ENCODE measurements at regions not wholly inside any gene's neighbourhood (a gene's known extent, or its start where the extent isn't known, plus 50 kb on each side); places are given as distances from the start of the nearest gene placed in this dataset.

DNA sequence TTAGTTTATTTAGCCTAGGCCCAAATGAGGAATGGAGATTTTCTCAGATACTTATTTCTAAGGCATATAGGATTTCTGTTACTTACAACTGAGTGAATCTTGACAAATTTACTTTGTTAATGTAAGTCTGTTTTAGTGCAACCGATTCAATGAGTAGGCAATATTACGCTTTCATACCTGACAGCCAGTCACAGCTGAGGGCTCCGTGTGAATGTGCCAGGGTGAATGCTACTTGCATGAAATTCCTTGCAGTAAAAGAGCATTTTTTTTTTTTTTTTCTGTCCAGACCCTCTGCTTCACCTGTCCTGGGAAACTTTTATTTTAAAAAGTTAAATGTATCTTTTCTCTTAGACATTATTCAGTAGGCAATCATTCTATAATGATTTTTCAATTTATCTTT lies 1100.0 kb downstream of the FAT4 start:
- no peak overlapping the region for H3K4me2 ChIP-seq (ENCODE audit: low read length)
- no peaks in the 10 kb centered on the region for H3K9me3 ChIP-seq (replicated peaks; ENCODE audit: low read length)
- H3K9ac ChIP-seq (ENCODE audit: low read depth, low read length), result no peak overlapping the region
- no peaks in the 10 kb centered on the region for H3K27me3 ChIP-seq (ENCODE audit: control insufficient read depth, insufficient read depth, low read length)
- no peak overlapping the region for H3K4me3 ChIP-seq (ENCODE audit: low read length)
- no peaks in the 10 kb centered on the region for H3K36me3 ChIP-seq (ENCODE audit: insufficient read depth, low read length)
- H3K4me1 ChIP-seq (ENCODE audit: control insufficient read depth, insufficient read depth, low read length), result no peaks in the 10 kb centered on the region

GRCh38 chr4:126419266-126419665 lies 1104.5 kb downstream of the FAT4 start:
- H3K4me1 ChIP-seq (ENCODE audit: control insufficient read depth, insufficient read depth, low read length), result no peaks in the 10 kb centered on the region
- no peak overlapping the region for H3K4me2 ChIP-seq (ENCODE audit: low read length)
- no peaks in the 10 kb centered on the region for H3K27me3 ChIP-seq (ENCODE audit: control insufficient read depth, insufficient read depth, low read length)
- no peaks in the 10 kb centered on the region for H3K9me3 ChIP-seq (replicated peaks; ENCODE audit: low read length)
- no peak overlapping the region for H3K4me3 ChIP-seq (ENCODE audit: low read length)
- H3K36me3 ChIP-seq (ENCODE audit: insufficient read depth, low read length), result no peaks in the 10 kb centered on the region
- no peak overlapping the region for H3K9ac ChIP-seq (ENCODE audit: low read depth, low read length)

GRCh38 chr4:126427853-126428252 lies 1113.1 kb downstream of the FAT4 start:
- Histone ChIP-seq H3K27me3 (ENCODE audit: control insufficient read depth, insufficient read depth, low read length) (no peaks in the 10 kb centered on the region), H3K4me3 (ENCODE audit: low read length) (no peak overlapping the region), H3K4me1 (ENCODE audit: control insufficient read depth, insufficient read depth, low read length) (no peaks in the 10 kb centered on the region), H3K4me2 (ENCODE audit: low read length) (no peak overlapping the region), H3K9ac (ENCODE audit: low read depth, low read length) (no peak overlapping the region), H3K36me3 (ENCODE audit: insufficient read depth, low read length) (no peaks in the 10 kb centered on the region), H3K9me3 (replicated peaks; ENCODE audit: low read length) (no peaks in the 10 kb centered on the region)

GRCh38 chr4:126431049-126431448 lies 1116.3 kb downstream of the FAT4 start:
- Histone ChIP-seq H3K36me3 (ENCODE audit: insufficient read depth, low read length) (no peaks in the 10 kb centered on the region), H3K27me3 (ENCODE audit: control insufficient read depth, insufficient read depth, low read length) (no peaks in the 10 kb centered on the region), H3K4me1 (ENCODE audit: control insufficient read depth, insufficient read depth, low read length) (no peaks in the 10 kb centered on the region), H3K4me2 (ENCODE audit: low read length) (no peak overlapping the region), H3K4me3 (ENCODE audit: low read length) (no peak overlapping the region), H3K9ac (ENCODE audit: low read depth, low read length) (no peak overlapping the region), H3K9me3 (replicated peaks; ENCODE audit: low read length) (no peaks in the 10 kb centered on the region)

DNA sequence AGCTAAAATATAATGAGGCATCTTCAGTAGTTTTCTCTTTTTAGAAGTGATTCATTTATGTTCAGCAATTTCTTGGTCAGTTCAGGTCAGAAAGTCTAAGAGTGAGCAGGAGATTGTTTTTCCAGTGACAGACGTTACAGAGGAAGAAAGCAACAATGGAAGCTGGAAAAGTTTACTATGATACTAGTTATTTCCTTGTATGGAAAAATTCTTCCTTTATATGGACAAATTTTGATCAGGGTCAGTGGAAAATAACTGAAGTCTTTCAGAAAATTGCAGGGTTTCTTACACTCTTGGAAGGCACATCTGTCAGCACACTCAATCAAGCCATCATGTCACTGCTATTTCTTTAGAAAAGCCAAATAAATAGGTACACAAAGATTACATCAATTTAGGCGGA lies 1120.7 kb downstream of the FAT4 start:
- Histone ChIP-seq H3K27me3 (ENCODE audit: control insufficient read depth, insufficient read depth, low read length) (no peaks in the 10 kb centered on the region), H3K4me1 (ENCODE audit: control insufficient read depth, insufficient read depth, low read length) (no peaks in the 10 kb centered on the region), H3K4me3 (ENCODE audit: low read length) (no peak overlapping the region), H3K4me2 (ENCODE audit: low read length) (no peak overlapping the region), H3K9ac (ENCODE audit: low read depth, low read length) (no peak overlapping the region), H3K9me3 (replicated peaks; ENCODE audit: low read length) (no peaks in the 10 kb centered on the region), H3K36me3 (ENCODE audit: insufficient read depth, low read length) (no peaks in the 10 kb centered on the region)

GRCh38 chr4:126440297-126440696 lies 1125.5 kb downstream of the FAT4 start:
- H3K27me3 ChIP-seq (ENCODE audit: control insufficient read depth, insufficient read depth, low read length), result no peaks in the 10 kb centered on the region
- no peak overlapping the region for H3K4me2 ChIP-seq (ENCODE audit: low read length)
- H3K9me3 ChIP-seq (replicated peaks; ENCODE audit: low read length), result no peaks in the 10 kb centered on the region
- H3K4me3 ChIP-seq (ENCODE audit: low read length), result no peak overlapping the region
- no peaks in the 10 kb centered on the region for H3K36me3 ChIP-seq (ENCODE audit: insufficient read depth, low read length)
- no peak overlapping the region for H3K9ac ChIP-seq (ENCODE audit: low read depth, low read length)
- no peaks in the 10 kb centered on the region for H3K4me1 ChIP-seq (ENCODE audit: control insufficient read depth, insufficient read depth, low read length)

DNA sequence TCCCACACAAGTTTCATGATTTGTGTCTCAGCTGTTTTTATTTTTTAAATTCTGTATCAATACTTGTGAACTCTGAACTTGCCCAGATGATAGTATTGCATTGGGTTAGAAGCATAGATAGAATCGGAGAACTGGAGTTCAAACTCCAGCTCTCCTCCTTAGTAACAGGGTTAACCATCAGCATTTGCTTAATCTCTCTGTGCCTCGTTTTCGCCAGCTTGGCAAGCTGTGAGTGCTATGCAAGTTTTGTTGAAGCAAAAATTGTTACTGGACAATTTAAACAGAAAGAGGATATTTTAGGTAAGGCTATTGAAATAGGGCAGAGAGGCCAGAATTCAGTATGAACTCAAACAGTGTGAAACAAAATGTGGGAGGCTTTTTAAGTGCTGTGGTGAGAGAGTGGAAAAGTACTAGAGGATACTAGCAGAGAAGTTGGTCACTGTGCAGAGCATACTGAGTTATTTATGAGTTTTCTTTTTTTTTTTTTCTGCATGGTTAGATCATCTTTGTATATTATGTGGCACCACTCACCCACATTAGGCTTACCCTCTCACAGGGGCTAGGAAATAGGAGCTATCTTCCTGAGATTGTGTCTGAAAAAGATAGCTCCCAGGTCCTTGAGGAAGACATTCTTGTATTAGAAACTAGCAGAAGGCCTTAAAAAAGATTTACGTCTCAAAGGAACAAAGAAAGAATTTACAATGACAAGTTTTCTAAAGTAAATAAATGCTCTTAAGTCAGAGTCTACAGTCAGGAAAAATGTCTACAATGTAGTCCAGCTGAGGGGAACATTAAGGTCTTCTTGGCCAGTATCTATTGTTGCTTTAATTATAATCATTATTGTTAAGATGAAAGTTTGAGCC lies 1126.6 kb downstream of the FAT4 start:
- Histone ChIP-seq H3K36me3 (ENCODE audit: insufficient read depth, low read length) (no peaks in the 10 kb centered on the region), H3K4me3 (ENCODE audit: low read length) (no peak overlapping the region), H3K4me2 (ENCODE audit: low read length) (no peak overlapping the region), H3K9ac (ENCODE audit: low read depth, low read length) (no peak overlapping the region), H3K4me1 (ENCODE audit: control insufficient read depth, insufficient read depth, low read length) (peaks cover 3% of the 10 kb centered on the region), H3K27me3 (ENCODE audit: control insufficient read depth, insufficient read depth, low read length) (no peaks in the 10 kb centered on the region), H3K9me3 (replicated peaks; ENCODE audit: low read length) (no peaks in the 10 kb centered on the region)

DNA sequence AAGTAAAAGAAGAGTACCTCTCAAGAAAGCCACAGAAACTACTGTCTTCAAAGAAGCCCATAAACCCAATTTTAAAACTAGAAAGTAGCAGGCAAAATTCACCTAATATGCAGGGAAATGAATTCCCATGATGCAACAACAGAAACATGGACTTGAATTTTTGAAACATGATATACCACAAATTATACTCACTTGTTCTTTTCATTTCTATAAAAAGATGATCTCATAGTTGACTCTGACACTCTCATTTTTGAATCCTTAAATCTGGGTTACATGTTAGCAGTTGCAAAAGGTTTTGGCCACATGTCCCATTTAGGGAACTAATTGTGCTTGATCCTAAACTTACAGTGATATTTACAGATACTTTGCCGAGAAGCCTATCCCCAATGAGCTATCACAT lies 1130.8 kb downstream of the FAT4 start:
- no peaks in the 10 kb centered on the region for H3K36me3 ChIP-seq (ENCODE audit: insufficient read depth, low read length)
- H3K4me3 ChIP-seq (ENCODE audit: low read length), result no peak overlapping the region
- no peaks in the 10 kb centered on the region for H3K9me3 ChIP-seq (replicated peaks; ENCODE audit: low read length)
- H3K4me2 ChIP-seq (ENCODE audit: low read length), result no peak overlapping the region
- H3K9ac ChIP-seq (ENCODE audit: low read depth, low read length), result no peak overlapping the region
- H3K4me1 ChIP-seq (ENCODE audit: control insufficient read depth, insufficient read depth, low read length), result peaks cover 3% of the 10 kb centered on the region
- H3K27me3 ChIP-seq (ENCODE audit: control insufficient read depth, insufficient read depth, low read length), result no peaks in the 10 kb centered on the region

DNA sequence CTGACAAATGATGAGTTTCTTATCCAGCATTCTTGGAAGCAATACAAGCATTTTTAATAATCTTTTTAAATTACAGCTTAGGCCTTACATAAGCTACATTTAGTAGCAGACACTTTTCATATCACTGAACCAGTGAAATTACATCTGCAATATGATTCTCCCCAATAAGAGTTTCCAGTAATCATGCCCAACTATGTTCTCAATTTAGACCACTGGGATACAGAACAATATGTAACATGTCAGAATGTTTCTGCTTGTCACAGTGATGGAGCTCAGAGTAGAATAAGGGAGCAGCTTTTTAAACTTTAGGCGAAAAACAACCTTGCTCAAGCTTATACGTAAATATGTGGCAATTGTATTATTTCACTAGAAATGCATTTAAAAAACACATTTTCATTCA lies 1132.2 kb downstream of the FAT4 start:
- no peak overlapping the region for H3K4me2 ChIP-seq (ENCODE audit: low read length)
- H3K9me3 ChIP-seq (replicated peaks; ENCODE audit: low read length), result no peaks in the 10 kb centered on the region
- peaks cover 12% of the 10 kb centered on the region for H3K4me1 ChIP-seq (ENCODE audit: control insufficient read depth, insufficient read depth, low read length)
- H3K4me3 ChIP-seq (ENCODE audit: low read length), result no peak overlapping the region
- H3K9ac ChIP-seq (ENCODE audit: low read depth, low read length), result no peak overlapping the region
- H3K27me3 ChIP-seq (ENCODE audit: control insufficient read depth, insufficient read depth, low read length), result no peaks in the 10 kb centered on the region
- no peaks in the 10 kb centered on the region for H3K36me3 ChIP-seq (ENCODE audit: insufficient read depth, low read length)

- H3K9me3 ChIP-seq (replicated peaks; ENCODE audit: low read length), result no peaks in the 10 kb centered on the region
- H3K4me1 ChIP-seq (ENCODE audit: control insufficient read depth, insufficient read depth, low read length), result peaks cover 14% of the 10 kb centered on the region
- H3K4me2 ChIP-seq (ENCODE audit: low read length), result no peak overlapping the region
- no peak overlapping the region for H3K9ac ChIP-seq (ENCODE audit: low read depth, low read length)
- H3K27me3 ChIP-seq (ENCODE audit: control insufficient read depth, insufficient read depth, low read length), result no peaks in the 10 kb centered on the region
- H3K36me3 ChIP-seq (ENCODE audit: insufficient read depth, low read length), result no peaks in the 10 kb centered on the region
- H3K4me3 ChIP-seq (ENCODE audit: low read length), result no peak overlapping the region
Measured at GRCh38 chr4:126448086-126448845, 1133.5 kb downstream of the FAT4 start.

DNA sequence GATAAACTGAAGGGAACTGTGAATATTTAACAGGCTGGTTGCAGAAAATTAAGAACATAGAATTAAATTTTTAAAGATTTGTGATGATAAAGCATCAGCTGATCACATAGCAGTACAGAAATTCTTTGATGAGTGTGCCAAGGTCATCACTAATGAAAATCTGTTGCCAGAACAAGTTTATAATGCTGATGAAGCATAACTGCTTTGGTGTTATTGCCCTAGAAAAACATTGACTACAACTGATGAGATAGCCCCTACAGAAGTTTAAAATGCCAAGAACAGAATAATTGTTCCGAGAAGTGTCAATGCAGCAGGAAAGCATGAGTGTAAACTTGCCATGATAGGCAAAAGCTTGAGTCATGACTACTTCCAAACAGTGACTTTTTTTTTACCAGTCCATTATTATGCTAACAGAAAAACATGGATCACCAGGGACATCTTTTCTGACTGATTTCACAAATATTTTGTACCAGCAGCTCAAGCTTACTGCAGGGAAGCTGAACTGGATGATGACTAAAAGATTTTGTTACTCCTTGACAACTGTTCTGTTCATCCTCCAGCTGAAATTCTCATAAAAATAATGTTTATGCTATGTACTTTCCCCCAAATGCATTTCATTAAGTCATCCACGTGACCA lies 1136.6 kb downstream of the FAT4 start:
- H3K36me3 ChIP-seq (ENCODE audit: insufficient read depth, low read length), result no peaks in the 10 kb centered on the region
- H3K27me3 ChIP-seq (ENCODE audit: control insufficient read depth, insufficient read depth, low read length), result no peaks in the 10 kb centered on the region
- peak overlapping the region; percentile 22 for H3K4me2 ChIP-seq (ENCODE audit: low read length)
- no peaks in the 10 kb centered on the region for H3K9me3 ChIP-seq (replicated peaks; ENCODE audit: low read length)
- peaks cover 11% of the 10 kb centered on the region for H3K4me1 ChIP-seq (ENCODE audit: control insufficient read depth, insufficient read depth, low read length)
- no peak overlapping the region for H3K4me3 ChIP-seq (ENCODE audit: low read length)
- H3K9ac ChIP-seq (ENCODE audit: low read depth, low read length), result no peak overlapping the region

Measured in skeletal muscle satellite cell (primary cell).